ENCODE measurements at regions not wholly inside any gene's neighbourhood (a gene's known extent, or its start where the extent isn't known, plus 50 kb on each side); places are given as distances from the start of the nearest gene placed in this dataset.
"Not testable (repeated sequence)": the region's sequence is repeated elsewhere in the genome, so short reads cannot be mapped to it uniquely, and the experiment has no call there.

- Histone ChIP-seq H3K36me3 (ENCODE audit: control insufficient read depth in 1 of 2, insufficient read depth in 2 of 2, low read length in 2 of 2) (no peaks in the 10 kb centered on the region), H3K4me3 (ENCODE audit: low read depth in 1 of 2, low read length in 2 of 2) (no peak overlapping the region), H3K27ac (ENCODE audit: low read length) (no peak overlapping the region), H3K4me1 (ENCODE audit: control insufficient read depth in 1 of 2, insufficient read depth in 2 of 2, low read length in 2 of 2) (no peaks in the 10 kb centered on the region), H3K27me3 (ENCODE audit: low read depth, low read length) (no peaks in the 10 kb centered on the region), H3K9me3 (ENCODE audit: control insufficient read depth in 1 of 2, low read length in 2 of 2) (no peaks in the 10 kb centered on the region)
Measured at GRCh38 chr6:167707686-167708500, 118.8 kb upstream of the AFDN start.

GRCh38 chr6:167708501-167709094, 118.1 kb upstream of the AFDN start:
- no peaks in the 10 kb centered on the region for H3K27me3 ChIP-seq (ENCODE audit: low read depth, low read length)
- no peaks in the 10 kb centered on the region for H3K9me3 ChIP-seq (ENCODE audit: control insufficient read depth in 1 of 2, low read length in 2 of 2)

GRCh38 chr6:167709196-167709595, 117.5 kb upstream of the AFDN start:
- Histone ChIP-seq H3K36me3 (ENCODE audit: control insufficient read depth in 1 of 2, insufficient read depth in 2 of 2, low read length in 2 of 2) (no peaks in the 10 kb centered on the region), H3K4me3 (ENCODE audit: low read depth in 1 of 2, low read length in 2 of 2) (no peak overlapping the region), H3K27ac (ENCODE audit: low read length) (no peak overlapping the region), H3K27me3 (ENCODE audit: low read depth, low read length) (no peaks in the 10 kb centered on the region), H3K9me3 (ENCODE audit: control insufficient read depth in 1 of 2, low read length in 2 of 2) (no peaks in the 10 kb centered on the region), H3K4me1 (ENCODE audit: control insufficient read depth in 1 of 2, insufficient read depth in 2 of 2, low read length in 2 of 2) (peaks cover 0 to 1% of the 10 kb centered on the region in 2 donors)

More at GRCh38 chr6:167708501-167709094, 118.1 kb upstream of the AFDN start:
- Histone ChIP-seq H3K4me1 (ENCODE audit: control insufficient read depth in 1 of 2, insufficient read depth in 2 of 2, low read length in 2 of 2) (no peaks in the 10 kb centered on the region), H3K4me3 (ENCODE audit: low read depth in 1 of 2, low read length in 2 of 2) (no peak overlapping the region), H3K27ac (ENCODE audit: low read length) (no peak overlapping the region), H3K36me3 (ENCODE audit: control insufficient read depth in 1 of 2, insufficient read depth in 2 of 2, low read length in 2 of 2) (no peaks in the 10 kb centered on the region)

- not testable (repeated sequence) for H3K4me3 ChIP-seq (ENCODE audit: low read depth in 1 of 2, low read length in 2 of 2); H3K27ac ChIP-seq (ENCODE audit: low read length); H3K9me3 ChIP-seq (ENCODE audit: control insufficient read depth in 1 of 2, low read length in 2 of 2); H3K36me3 ChIP-seq (ENCODE audit: control insufficient read depth in 1 of 2, insufficient read depth in 2 of 2, low read length in 2 of 2); H3K27me3 ChIP-seq (ENCODE audit: low read depth, low read length); H3K4me1 ChIP-seq (ENCODE audit: control insufficient read depth in 1 of 2, insufficient read depth in 2 of 2, low read length in 2 of 2)
Measured at GRCh38 chr6:167709776-167710336, 116.9 kb upstream of the AFDN start.

DNA sequence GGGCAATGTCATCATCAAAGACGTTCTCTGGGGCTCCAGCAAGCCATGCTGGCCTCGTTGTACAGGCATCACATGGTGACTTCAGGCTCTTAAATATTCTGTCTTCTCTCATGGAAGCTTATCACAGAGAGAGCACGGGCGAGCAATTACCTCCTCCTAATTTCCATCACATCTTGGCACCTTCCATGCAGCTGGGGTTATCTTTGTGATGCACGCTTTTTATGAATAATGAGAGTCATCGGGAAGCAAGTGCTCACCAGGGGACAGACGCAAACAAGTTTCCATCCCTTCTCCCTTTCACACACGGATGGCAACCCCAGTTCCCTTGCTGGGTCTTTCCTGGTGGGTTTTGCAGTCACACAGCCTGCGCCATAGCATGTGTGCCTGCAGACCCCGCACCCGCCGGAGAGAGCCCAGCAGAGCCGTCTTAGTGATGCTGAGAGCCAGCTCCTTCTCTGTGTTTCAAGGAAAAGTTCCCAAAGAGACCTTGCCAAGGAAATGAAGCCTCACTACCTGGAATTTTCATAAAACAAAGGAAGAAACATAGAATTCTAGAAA, 116.3 kb upstream of the AFDN start:
- Histone ChIP-seq H3K4me1 (ENCODE audit: control insufficient read depth in 1 of 2, insufficient read depth in 2 of 2, low read length in 2 of 2) (peaks cover 0 to 3% of the 10 kb centered on the region in 2 donors), H3K27me3 (ENCODE audit: low read depth, low read length) (no peaks in the 10 kb centered on the region), H3K4me3 (ENCODE audit: low read depth in 1 of 2, low read length in 2 of 2) (no peak overlapping the region), H3K27ac (ENCODE audit: low read length) (no peak overlapping the region), H3K9me3 (ENCODE audit: control insufficient read depth in 1 of 2, low read length in 2 of 2) (no peaks in the 10 kb centered on the region), H3K36me3 (ENCODE audit: control insufficient read depth in 1 of 2, insufficient read depth in 2 of 2, low read length in 2 of 2) (no peaks in the 10 kb centered on the region)

- Histone ChIP-seq H3K4me3 (ENCODE audit: low read depth in 1 of 2, low read length in 2 of 2) (no peak overlapping the region), H3K27me3 (ENCODE audit: low read depth, low read length) (no peaks in the 10 kb centered on the region), H3K36me3 (ENCODE audit: control insufficient read depth in 1 of 2, insufficient read depth in 2 of 2, low read length in 2 of 2) (no peaks in the 10 kb centered on the region), H3K4me1 (ENCODE audit: control insufficient read depth in 1 of 2, insufficient read depth in 2 of 2, low read length in 2 of 2) (peaks cover 0 to 3% of the 10 kb centered on the region in 2 donors), H3K9me3 (ENCODE audit: control insufficient read depth in 1 of 2, low read length in 2 of 2) (no peaks in the 10 kb centered on the region), H3K27ac (ENCODE audit: low read length) (no peak overlapping the region)
Measured at GRCh38 chr6:167711211-167711610, 115.5 kb upstream of the AFDN start.

DNA sequence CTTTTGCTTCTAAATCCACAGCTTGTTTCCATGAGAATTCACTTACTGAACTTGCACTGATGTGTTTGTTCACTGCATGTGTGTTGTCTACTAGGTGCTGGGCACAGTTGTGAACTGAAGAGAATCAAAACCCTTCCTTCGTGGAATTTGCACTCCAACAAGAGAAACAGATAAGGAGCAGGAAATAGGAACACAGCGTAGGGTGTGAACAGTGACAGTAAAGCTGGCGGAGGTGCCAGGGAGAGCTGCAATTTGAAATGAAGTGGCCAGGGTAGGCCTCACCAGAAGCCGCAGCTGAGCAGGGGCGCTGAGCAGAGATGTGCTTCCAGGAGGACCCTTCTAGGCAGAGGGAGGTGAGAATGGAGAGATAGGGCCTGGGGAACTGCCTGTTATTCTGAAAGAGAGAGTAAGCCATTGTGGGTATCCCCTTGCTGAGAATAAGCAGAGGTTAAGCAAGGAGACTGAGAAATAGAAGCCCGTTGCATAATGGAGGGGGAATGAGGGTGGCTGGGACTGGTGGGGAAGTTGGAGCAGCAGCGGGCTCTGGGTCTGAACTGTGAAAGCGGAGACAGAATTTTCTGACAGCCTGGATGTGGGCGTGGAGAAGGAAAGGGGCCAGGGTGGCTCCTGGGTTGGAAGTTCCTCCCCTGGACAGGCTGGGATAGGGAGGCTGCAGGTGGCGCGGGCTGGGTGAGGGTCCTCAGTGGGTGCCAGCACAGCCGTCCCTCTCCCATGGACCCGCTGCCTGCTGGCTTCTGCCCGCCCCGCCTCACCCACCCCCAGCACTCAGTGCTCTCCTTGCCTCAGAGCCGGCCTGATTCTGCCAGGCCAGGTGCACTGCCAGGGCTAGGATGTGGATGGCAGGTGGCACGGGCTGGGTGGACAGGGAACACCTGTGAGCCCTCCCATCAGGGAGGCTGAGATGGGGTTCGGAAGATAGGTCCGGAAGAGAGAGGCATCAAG, 114.7 kb upstream of the AFDN start:
- no peaks in the 10 kb centered on the region for H3K9me3 ChIP-seq (ENCODE audit: control insufficient read depth in 1 of 2, low read length in 2 of 2)
- H3K36me3 ChIP-seq (ENCODE audit: control insufficient read depth in 1 of 2, insufficient read depth in 2 of 2, low read length in 2 of 2) = no peaks in the 10 kb centered on the region
- H3K27ac ChIP-seq (ENCODE audit: low read length) = no peak overlapping the region
- H3K4me1 ChIP-seq (ENCODE audit: control insufficient read depth in 1 of 2, insufficient read depth in 2 of 2, low read length in 2 of 2) = peaks cover 0 to 3% of the 10 kb centered on the region in 2 donors
- H3K4me3 ChIP-seq (ENCODE audit: low read depth in 1 of 2, low read length in 2 of 2) = no peak overlapping the region
- H3K27me3 ChIP-seq (ENCODE audit: low read depth, low read length) = no peaks in the 10 kb centered on the region

GRCh38 chr6:167712731-167713475, 113.8 kb upstream of the AFDN start:
- no peaks in the 10 kb centered on the region for H3K9me3 ChIP-seq (ENCODE audit: control insufficient read depth in 1 of 2, low read length in 2 of 2)
- no peaks in the 10 kb centered on the region for H3K36me3 ChIP-seq (ENCODE audit: control insufficient read depth in 1 of 2, insufficient read depth in 2 of 2, low read length in 2 of 2)
- H3K4me3 ChIP-seq (ENCODE audit: low read depth in 1 of 2, low read length in 2 of 2) = no peak overlapping the region
- no peaks in the 10 kb centered on the region for H3K27me3 ChIP-seq (ENCODE audit: low read depth, low read length)
- H3K27ac ChIP-seq (ENCODE audit: low read length) = no peak overlapping the region
- peaks cover 0 to 3% of the 10 kb centered on the region in 2 donors for H3K4me1 ChIP-seq (ENCODE audit: control insufficient read depth in 1 of 2, insufficient read depth in 2 of 2, low read length in 2 of 2)

DNA sequence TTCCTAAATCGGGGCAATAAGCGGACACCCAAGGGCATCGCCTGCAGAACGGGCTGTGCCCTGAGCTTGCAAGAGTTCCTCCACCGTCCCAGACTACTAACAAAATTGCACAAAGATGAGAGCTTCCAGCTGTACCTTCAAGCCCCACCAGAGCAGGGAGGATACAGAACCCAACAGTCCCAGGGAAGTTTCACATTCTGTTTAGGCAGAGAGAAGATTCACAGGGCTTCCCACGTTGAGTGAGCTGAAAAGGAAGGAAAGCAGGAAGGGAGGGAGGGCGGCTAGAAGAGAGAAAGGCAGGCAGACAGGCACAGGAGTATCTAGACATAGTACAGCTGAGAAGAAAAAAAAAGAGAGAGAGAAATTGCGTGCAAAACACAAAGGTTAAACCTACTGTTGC, 112.6 kb upstream of the AFDN start:
- H3K4me1 ChIP-seq (ENCODE audit: control insufficient read depth in 1 of 2, insufficient read depth in 2 of 2, low read length in 2 of 2) = peaks cover 0 to 3% of the 10 kb centered on the region in 2 donors
- H3K4me3 ChIP-seq (ENCODE audit: low read depth in 1 of 2, low read length in 2 of 2) = no peak overlapping the region
- no peaks in the 10 kb centered on the region for H3K36me3 ChIP-seq (ENCODE audit: control insufficient read depth in 1 of 2, insufficient read depth in 2 of 2, low read length in 2 of 2)
- H3K9me3 ChIP-seq (ENCODE audit: control insufficient read depth in 1 of 2, low read length in 2 of 2) = no peaks in the 10 kb centered on the region
- H3K27ac ChIP-seq (ENCODE audit: low read length) = no peak overlapping the region
- no peaks in the 10 kb centered on the region for H3K27me3 ChIP-seq (ENCODE audit: low read depth, low read length)

DNA sequence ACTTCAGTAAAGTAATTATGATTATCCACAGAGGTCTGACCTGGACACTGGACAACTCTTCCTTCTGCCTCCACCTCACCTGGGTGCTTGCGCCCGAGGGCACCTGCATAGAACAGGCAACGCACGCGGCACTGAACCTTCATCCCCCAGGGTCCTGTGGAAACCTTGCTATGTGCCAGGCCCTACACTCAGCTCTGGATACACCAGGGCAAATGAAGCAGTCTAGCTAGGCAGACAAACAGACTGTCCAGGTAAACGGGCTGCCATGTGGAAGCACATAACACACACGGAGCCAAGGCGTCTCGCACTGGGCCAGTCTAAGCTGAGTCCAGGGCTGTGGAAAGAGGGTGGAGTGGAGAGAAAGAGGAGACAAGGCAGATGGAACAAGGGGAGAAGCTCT, 109.3 kb upstream of the AFDN start:
- no peaks in the 10 kb centered on the region for H3K27me3 ChIP-seq (ENCODE audit: low read depth, low read length)
- peaks cover 0 to 3% of the 10 kb centered on the region in 2 donors for H3K4me1 ChIP-seq (ENCODE audit: control insufficient read depth in 1 of 2, insufficient read depth in 2 of 2, low read length in 2 of 2)
- H3K4me3 ChIP-seq (ENCODE audit: low read depth in 1 of 2, low read length in 2 of 2) = no peak overlapping the region
- H3K9me3 ChIP-seq (ENCODE audit: control insufficient read depth in 1 of 2, low read length in 2 of 2) = no peaks in the 10 kb centered on the region
- no peaks in the 10 kb centered on the region for H3K36me3 ChIP-seq (ENCODE audit: control insufficient read depth in 1 of 2, insufficient read depth in 2 of 2, low read length in 2 of 2)
- H3K27ac ChIP-seq (ENCODE audit: low read length) = no peak overlapping the region
